Stimulated activated CD4-positive, alpha-beta T cell treated with anti-CD3 and anti-CD28 coated beads, TNF-alpha, amount 100 ng/mL, for 1 hour (primary cell): ENCODE measurements at regions not wholly inside any gene's neighbourhood (a gene's known extent, or its start where the extent isn't known, plus 50 kb on each side); places are given as distances from the start of the nearest gene placed in this dataset.
"Not testable (repeated sequence)": the region's sequence is repeated elsewhere in the genome, so short reads cannot be mapped to it uniquely, and the experiment has no call there.

Experiments used
- DNase-seq, 3 donors: peaks; one replicate each; pipeline ENCODE4 v3.0.0-alpha.2; 2020; ENCODE audit warnings: low read depth in 3 of 3, low spot score in 1 of 3

DNA sequence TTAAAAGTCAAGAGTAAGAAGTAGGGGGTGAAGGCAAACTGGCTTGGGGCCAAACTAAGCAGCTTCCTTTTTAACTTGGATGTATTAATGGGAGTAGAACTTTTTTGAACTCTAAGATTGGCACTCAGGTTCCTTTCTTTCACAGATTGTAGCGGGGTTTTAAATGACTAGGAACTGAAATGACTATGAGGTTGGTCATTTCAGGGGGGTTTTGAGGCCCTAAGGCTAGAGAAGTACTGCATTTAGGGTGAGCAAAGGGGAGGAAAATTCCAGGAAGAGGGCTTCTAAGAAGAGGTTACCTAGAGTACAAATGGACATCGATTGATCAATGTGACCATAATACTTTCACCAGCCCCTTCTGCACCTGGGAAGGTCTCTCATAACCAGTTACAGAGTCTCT is 381.8 kb downstream of the MLLT3 start:
- DNase-seq, result no peak

DNA sequence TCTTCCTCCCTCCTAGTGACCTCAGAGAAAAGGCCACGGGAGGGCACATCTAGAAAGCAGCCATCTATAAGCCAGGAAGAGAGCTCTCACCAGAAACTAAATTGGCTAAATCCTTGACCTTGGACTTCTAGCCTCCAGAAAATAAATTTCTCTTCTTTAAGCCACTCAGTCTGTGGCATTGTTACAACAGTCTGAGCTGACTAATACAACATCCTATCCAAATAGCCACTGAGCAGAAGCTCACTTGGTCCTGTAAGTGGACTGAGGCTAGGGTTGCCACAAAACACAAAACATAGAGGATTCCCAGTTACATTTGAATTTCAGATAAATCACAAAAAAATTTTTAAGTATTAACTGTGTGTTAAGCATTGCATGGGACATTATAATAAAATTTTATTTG is 383.4 kb downstream of the MLLT3 start:
- no peak for DNase-seq

DNA sequence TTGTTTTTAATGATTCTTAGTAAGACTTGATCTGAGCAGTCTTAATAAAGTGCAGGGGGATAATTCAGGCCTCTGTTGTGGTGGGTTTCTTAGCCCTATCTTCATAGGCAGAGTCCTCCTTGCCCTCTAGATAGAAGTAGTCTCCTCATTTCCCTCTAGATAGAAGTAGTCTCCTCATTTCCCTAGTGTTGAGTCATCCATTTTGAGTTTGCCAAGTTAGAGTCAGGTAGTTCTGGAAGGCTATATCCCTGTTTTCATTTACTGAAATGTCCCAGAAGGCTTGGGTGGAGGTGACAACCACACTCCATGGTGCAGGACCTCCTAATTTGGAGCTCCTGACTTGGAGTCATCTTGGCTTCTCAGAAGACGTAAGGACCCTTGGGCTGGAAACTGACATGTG is 384.6 kb downstream of the MLLT3 start:
- no peak for DNase-seq

GRCh38 chr9:20236676-20237075 is 385.6 kb downstream of the MLLT3 start:
- no peak for DNase-seq

GRCh38 chr9:20235206-20235605 is 387.1 kb downstream of the MLLT3 start:
- DNase-seq, result not testable (repeated sequence)

DNA sequence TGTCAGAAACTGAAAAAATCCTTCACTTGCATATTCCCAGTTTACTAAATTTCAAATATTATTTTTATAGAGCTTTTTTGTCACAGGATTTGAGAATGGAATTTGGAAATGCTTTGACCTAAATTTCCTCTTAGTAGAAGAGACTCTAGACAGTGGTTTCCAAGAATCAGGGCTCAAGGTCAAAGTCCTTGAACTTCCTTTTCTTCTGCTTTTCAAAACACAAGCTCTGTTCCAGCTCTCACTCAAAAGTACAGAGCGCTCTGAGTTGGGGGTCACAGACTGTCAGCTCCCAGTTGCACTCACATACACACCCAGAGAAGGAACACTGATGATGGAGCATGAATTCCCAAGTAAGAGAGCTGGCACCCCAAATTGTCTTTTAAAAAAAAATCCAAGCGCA is 394.2 kb downstream of the MLLT3 start:
- no peak for DNase-seq

DNA sequence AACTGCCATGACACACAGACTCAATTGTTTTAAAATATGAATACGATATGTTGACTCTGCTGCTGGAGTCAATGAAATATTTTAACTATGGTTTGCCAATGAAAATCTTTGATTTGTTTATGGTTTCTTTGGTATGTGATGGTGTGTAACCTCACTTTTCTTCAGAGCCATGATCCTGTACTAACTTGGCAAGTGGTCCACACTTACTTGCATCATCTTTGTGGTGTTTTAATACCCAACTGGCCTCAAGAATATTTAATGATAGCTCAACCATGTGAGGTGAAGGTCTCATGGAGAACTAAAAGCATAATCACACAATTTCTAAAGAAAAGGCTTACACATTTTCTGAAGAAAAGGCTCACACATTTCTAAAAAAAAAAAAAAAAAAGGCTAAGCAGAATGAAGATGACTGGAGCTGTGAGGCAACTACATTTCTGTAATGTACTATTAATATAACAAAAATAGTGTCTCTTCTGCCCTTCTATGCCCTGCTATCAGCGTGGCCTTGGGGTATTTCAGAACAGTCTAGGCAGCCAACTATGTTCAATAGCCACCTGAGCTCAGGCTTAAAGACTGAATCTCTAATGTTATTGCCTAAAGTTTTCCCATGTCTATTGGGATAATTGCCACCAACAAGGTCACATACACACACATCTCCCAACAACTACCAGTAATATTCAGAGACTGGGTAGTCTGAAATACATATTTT is 395.0 kb downstream of the MLLT3 start:
- no peak for DNase-seq

- DNase-seq, result no peak
Observed at GRCh38 chr9:20226345-20226744, 396.0 kb downstream of the MLLT3 start.

GRCh38 chr9:20225826-20226225 is 396.5 kb downstream of the MLLT3 start:
- no peak for DNase-seq

DNA sequence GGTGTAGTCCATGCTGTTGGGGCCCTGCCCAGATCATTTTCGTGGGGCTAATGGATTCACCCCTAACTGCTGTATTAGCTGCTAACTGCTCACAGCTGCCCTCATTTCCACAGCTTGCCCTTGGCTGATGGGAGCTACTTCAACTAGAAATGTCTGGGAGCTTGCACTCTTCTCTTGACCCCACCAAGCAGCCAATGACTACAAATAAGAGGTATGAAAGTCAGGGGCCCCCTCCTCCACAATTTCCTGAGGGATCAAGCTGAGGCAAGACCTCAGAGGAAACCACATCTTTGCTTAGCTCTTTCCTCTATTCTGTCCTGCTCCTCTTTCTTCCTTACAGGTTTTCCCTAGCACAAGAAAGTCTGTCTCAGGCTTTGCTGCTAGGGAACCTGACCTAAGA is 397.5 kb downstream of the MLLT3 start:
- no peak for DNase-seq

DNA sequence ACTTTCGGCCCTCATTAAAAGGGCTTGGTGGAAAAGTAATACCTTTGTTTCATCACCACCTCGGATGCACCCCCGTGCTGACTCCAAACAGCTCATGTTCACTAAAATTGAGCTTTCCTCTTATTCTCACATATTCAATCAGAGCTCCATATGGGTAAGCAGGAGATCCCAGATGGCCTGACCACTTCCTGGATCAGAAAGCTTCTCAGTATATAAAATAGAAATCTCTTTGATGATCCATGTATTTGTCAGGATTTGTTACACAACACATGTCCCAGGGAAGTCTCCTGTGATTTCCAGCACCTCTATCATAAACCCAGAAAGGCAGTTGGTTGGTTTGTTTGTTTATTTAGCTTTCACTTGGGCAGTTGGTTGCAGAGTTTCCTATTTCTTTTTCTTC is 402.0 kb downstream of the MLLT3 start:
- DNase-seq, result no peak

DNA sequence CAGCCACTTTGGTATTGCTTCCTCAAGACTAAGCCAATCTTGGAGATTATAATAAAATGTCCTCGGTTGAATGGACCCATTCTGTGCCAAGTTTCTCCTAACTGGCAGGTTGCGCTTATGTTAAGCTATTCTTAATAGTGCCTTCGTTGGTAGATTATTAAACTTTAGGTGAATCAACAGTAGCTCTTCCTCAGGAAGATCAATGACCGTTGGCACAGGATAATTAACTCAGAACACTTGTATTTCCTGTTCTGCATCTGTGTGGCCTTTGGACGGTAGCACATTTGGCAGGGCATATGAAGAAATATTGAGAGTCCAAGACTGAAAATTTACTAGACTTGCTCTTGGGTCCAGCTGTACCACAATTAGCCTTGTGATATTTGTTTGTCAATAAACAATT is 402.9 kb downstream of the MLLT3 start:
- DNase-seq, result no peak

- no peak for DNase-seq
Observed at GRCh38 chr9:20217596-20217995, 404.7 kb downstream of the MLLT3 start.

DNA sequence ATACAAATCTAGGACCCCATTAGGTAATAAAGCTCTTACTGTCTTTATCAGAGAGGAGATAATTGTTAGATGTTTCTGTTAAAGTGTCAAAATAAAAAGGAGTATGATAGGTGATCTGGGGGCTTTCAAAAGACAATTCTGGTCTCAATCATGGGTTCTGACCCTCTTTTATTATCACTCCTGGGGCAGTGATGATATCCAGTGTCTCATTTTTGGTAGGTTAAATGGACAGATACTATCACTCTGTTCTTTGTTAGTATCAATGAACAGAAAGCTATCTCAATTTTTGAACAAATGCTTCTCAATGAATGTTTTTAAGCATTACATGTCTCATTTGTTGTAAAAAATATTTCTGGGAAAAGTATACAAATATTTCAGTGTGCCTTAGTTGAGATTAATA is 405.9 kb downstream of the MLLT3 start:
- DNase-seq, result no peak

DNA sequence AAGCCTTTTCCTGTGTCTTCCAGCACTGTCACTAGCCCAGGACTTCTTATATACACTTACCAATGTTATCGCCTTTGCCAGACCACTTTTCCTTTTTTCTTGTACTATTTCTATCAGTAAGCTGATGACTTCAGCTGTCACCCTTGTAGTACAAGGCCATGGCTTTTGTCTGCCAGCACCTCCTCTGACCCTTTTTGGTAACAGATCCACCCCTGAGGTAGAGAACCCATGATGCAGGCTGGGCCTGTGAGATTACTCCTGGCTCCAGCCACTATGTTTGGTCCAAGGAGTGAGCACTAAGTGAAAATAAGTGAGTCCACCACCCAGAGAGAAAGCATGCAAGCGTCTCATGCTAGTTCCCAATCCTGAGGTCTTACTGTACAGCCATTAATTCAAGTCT is 406.7 kb downstream of the MLLT3 start:
- no peak for DNase-seq

DNA sequence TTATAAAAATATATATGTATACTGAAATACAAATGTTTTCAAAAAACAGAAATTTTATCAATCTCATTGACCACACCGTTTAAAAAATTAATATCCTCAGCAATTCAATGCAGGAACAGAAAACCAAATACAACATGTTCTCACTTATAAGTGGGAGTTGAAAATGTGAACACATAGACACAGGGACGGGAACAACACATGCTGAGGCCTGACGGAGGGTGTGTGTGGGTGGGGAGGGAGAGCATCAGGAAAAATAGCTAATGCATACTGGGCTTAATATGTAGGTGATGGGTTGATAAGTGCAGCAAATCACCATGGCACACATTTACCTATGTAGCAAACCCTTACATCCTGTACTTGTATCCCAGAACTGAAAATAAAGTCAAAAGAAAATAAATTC is 409.5 kb downstream of the MLLT3 start:
- no peak for DNase-seq

DNA sequence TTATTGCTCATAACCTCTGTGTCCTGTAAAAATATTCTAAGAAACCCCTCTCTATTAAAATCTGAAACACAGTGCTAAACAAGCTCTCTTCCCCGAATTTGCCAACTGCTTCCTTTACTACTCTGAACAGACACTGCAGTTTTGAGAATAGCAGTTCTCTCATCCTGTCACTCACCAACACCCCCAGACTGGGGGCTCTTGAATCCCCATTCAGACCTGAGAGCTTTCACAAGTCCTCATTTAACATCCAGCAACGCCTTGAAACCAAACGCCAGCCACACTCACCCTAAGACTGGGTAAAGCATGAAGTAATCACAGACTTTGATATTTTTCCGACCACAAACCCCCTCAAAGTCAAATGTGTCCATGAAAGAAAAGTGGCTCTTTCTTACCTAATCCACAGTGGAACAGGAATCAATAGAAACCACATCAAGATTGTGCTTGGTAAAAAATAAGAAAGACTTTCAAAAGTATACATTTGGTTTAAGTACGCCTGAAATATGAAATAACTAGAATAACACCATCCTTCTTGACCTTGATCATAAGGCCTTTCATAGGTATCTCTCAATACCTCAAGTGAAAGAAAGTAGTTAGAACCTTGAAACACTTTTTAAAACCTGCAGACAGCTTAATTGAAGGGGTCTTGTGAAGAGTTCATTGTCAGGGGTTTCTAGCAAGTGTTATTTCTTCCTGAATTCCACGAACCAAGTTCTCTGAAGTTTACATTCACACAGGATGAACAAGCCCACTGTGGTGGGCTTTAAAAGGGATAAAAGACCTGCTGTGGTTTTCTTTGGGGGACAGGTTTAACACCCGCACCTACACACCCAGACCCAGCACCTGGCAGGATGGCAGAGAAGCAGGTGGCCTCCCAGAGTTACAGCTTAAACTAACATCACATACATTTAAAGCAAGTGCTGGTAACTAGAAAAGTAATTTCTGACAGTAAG is 412.6 kb downstream of the MLLT3 start:
- no peak for DNase-seq

GRCh38 chr9:20208961-20209371 is 413.3 kb downstream of the MLLT3 start:
- DNase-seq, result no peak

- no peak for DNase-seq
Observed at GRCh38 chr9:20208226-20208625, 414.1 kb downstream of the MLLT3 start.

DNA sequence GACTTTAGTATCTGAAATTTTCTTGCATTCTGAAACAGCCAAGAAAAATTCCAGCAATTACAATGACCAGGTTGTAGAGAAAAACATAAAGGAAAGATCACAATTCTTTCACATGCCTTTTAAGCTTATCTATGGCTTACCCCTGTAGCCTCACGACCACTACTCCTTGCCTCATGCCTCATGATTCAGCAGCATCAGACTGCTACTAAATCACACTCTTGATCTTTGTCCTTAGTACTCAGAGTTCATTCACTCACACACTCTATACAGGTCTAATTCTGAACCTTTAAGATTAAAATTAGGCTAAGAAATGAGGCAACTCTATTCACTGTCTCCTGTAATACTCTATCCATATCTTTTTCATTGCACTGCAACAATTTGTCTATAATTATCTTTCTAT is 415.1 kb downstream of the MLLT3 start:
- DNase-seq, result no peak

DNA sequence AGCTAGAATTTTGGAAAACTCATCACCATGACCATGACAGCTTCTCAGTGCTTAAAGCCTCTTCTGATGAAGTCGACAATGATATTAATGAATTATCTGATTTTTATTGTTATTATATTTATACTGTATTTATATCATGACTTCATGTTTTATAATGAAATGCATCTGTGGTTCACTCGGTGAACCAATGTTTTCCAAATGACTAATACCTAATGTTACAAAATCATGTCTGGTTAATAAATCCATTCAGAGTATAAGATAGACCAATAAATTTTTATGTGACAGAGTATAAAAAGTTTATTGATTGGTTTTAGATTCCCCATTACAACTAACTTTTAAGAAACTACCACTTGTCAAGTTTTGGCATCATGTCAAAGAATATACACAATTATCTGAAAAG is 416.5 kb downstream of the MLLT3 start:
- no peak for DNase-seq

GRCh38 chr9:20200991-20201431 is 412.2 kb upstream of the SLC24A2 start:
- no peak for DNase-seq
